ENCODE measurements at regions not wholly inside any gene's neighbourhood (a gene's known extent, or its start where the extent isn't known, plus 50 kb on each side); places are given as distances from the start of the nearest gene placed in this dataset.

DNA sequence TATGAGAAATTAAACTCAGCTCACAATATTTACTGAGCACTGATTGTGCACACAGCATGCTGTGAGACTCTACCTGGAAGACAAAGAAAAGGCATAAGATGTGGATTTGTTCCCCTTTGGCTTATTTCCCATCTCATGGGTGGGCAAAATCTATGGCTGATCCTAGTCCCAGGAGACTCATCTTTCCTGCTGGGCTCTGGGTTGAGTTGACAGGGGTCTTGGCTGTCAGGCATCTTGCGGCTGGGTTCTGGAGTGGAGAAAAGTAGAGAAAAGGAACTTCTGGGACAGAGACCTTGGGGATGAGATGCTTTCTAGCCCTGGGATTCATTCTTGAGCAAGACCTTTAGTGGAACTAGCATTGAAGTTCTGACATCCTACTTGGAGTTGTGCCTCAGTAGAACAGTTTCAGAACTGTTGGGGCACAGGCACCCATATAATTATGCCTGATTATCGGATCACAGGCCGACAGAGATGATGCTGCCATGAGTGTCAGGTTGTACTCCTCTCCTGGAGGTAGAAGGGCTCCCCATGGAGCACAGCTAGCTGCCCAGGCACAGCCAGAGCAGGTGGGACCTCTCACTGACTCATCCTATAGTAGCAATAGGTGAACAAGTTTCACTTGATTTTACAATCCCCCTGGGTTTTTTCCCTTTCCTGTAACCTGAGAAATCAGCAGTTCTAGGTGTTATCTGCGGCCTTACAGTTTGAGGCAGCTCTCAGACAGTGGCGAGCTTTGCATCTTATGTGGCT is 260.9 kb downstream of the CYRIA start:
- Mint-ChIP-seq H3K36me3 (ENCODE audit: insufficient read depth) (no peaks in the 10 kb centered on the region), H3K4me1 (ENCODE audit: low read depth in 2 of 2) (no peaks in the 10 kb centered on the region), H3K4me3 (no peak overlapping the region), H3K27me3 (no peaks in the 10 kb centered on the region), H3K9me3 (peaks cover 0 to 2% of the 10 kb centered on the region in 2 donors), H3K27ac (no peak overlapping the region)
- DNase-seq (no peak), ATAC-seq (replicated peaks) (no peak)

GRCh38 chr2:16404146-16404545 is 261.5 kb downstream of the CYRIA start:
- DNase-seq (no peak), ATAC-seq (replicated peaks) (no peak)
- Mint-ChIP-seq H3K36me3 (ENCODE audit: insufficient read depth) (no peaks in the 10 kb centered on the region), H3K4me3 (no peak overlapping the region), H3K9me3 (peaks cover 0 to 2% of the 10 kb centered on the region in 2 donors), H3K4me1 (ENCODE audit: low read depth in 2 of 2) (no peaks in the 10 kb centered on the region), H3K27me3 (no peaks in the 10 kb centered on the region), H3K27ac (no peak overlapping the region)

DNA sequence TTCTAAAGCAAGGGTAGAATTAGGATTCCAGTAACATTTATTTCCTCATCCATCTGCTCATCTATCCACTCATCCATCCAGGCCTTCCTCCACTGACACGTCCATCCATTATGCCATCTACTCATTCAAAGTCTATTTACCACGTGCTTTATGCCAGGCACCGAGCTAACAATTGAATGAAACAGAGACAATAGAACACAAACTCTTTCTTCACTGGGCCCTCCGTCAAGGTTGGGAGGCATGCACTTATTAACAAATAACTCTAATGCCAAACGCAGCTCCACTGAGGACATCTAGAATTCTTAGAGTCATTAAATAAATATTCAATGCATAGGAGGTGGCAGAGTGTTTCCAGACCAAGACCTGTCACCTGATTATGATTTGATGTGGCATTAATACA is 262.7 kb downstream of the CYRIA start:
- peaks cover 0 to 2% of the 10 kb centered on the region in 2 donors for H3K9me3 Mint-ChIP-seq
- no peak for DNase-seq
- no peaks in the 10 kb centered on the region for H3K4me1 Mint-ChIP-seq (ENCODE audit: low read depth in 2 of 2)
- H3K36me3 Mint-ChIP-seq (ENCODE audit: insufficient read depth): no peaks in the 10 kb centered on the region
- no peaks in the 10 kb centered on the region for H3K27me3 Mint-ChIP-seq
- no peak overlapping the region for H3K27ac Mint-ChIP-seq
- H3K4me3 Mint-ChIP-seq: no peak overlapping the region
- ATAC-seq (replicated peaks): no peak

DNA sequence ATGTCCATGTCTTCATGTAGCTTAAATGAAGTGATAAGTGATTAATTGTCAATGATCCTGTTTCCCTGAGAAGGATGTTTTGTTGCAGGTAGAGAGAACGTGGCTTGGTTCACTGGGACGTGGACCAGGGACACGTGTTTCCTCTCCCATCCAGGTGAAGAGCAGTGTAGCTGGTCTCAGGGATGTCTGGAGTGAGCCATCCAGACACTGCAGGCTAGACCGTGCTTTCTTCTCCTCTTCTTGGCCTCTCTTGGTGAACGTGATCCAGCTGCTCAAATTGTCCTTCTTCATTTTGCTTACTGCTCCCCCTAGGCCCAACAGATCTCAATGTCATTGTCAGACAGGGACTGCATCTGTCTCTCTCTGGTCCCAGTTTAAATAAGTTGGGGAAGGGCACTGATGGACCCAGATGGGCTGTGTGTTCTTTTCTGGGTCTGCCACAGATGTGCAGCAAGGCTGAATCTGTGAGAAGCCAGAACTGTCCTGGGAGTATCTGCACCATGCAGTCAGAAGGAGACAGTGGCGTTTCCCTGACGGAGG is 263.8 kb downstream of the CYRIA start:
- H3K4me3 Mint-ChIP-seq: no peak overlapping the region
- peaks cover 0 to 2% of the 10 kb centered on the region in 2 donors for H3K9me3 Mint-ChIP-seq
- no peak for ATAC-seq (replicated peaks)
- H3K36me3 Mint-ChIP-seq (ENCODE audit: insufficient read depth): no peaks in the 10 kb centered on the region
- H3K27ac Mint-ChIP-seq: no peak overlapping the region
- H3K4me1 Mint-ChIP-seq (ENCODE audit: low read depth in 2 of 2): no peaks in the 10 kb centered on the region
- DNase-seq: no peak
- no peaks in the 10 kb centered on the region for H3K27me3 Mint-ChIP-seq

DNA sequence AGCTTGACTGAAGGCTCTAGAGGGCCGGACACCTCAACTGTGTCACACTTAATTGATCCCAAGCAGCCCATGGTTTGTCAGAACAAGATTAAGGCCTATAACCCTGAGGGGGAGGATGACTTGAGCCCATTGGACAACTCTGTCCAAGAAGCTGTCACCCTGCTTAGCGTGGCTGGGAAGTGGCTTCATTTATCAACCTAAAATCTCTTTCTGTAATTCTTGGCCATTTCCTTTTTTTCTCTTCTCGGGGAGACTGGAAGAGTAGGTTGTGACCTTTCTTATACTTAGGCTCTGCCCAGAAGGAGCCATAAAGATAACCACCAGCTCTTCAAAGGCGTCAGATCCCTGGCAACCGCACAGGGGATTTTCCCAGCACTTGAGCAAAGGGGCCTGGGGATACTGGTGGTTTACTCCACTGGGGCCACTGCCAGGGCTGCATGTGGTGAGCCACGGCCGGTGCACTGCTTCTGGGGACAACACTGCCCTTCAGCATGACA is 265.5 kb downstream of the CYRIA start:
- DNase-seq: no peak
- Mint-ChIP-seq H3K27ac (no peak overlapping the region), H3K9me3 (peaks cover 0 to 2% of the 10 kb centered on the region in 2 donors), H3K4me3 (no peak overlapping the region), H3K4me1 (ENCODE audit: low read depth in 2 of 2) (no peaks in the 10 kb centered on the region), H3K27me3 (no peaks in the 10 kb centered on the region), H3K36me3 (ENCODE audit: insufficient read depth) (no peaks in the 10 kb centered on the region)
- ATAC-seq (replicated peaks): no peak

GRCh38 chr2:16398486-16399043 is 267.1 kb downstream of the CYRIA start:
- no peak for ATAC-seq (replicated peaks)
- Mint-ChIP-seq H3K9me3 (peaks cover 0 to 2% of the 10 kb centered on the region in 2 donors), H3K4me1 (ENCODE audit: low read depth in 2 of 2) (no peaks in the 10 kb centered on the region), H3K4me3 (no peak overlapping the region), H3K27ac (no peak overlapping the region), H3K27me3 (no peaks in the 10 kb centered on the region), H3K36me3 (ENCODE audit: insufficient read depth) (no peaks in the 10 kb centered on the region)
- DNase-seq: no peak

GRCh38 chr2:16397681-16398475 is 267.8 kb downstream of the CYRIA start:
- Mint-ChIP-seq H3K27ac (no peak overlapping the region), H3K9me3 (peaks cover 0 to 1% of the 10 kb centered on the region in 2 donors), H3K36me3 (ENCODE audit: insufficient read depth) (no peaks in the 10 kb centered on the region), H3K4me3 (no peak overlapping the region), H3K27me3 (no peaks in the 10 kb centered on the region), H3K4me1 (ENCODE audit: low read depth in 2 of 2) (no peaks in the 10 kb centered on the region)
- ATAC-seq (replicated peaks) (no peak), DNase-seq (no peak)

GRCh38 chr2:16396986-16397385 is 268.6 kb downstream of the CYRIA start:
- Mint-ChIP-seq H3K27me3 (no peaks in the 10 kb centered on the region), H3K4me3 (no peak overlapping the region), H3K9me3 (no peaks in the 10 kb centered on the region), H3K27ac (no peak overlapping the region), H3K4me1 (ENCODE audit: low read depth in 2 of 2) (no peaks in the 10 kb centered on the region), H3K36me3 (ENCODE audit: insufficient read depth) (no peaks in the 10 kb centered on the region)
- DNase-seq (no peak), ATAC-seq (replicated peaks) (no peak)

DNA sequence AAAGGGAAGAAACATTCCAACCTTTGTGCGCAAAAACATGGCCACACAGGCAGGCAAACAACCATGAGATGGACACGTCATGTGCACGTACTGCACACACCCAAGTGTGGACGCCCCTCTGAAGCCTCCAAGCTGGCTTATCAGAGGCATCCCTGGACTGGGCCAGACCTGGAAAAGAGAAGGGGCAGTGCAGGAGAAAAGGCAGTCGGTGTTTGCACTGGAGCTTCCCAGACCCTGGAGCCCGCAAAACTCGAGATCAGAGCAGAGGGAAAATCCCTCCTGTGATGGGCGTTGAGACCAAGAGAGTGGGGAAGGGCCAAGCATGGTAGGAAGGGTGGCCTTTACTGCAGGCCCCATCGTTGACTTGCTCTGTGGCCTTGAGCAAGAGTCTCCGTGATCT is 269.5 kb downstream of the CYRIA start:
- no peaks in the 10 kb centered on the region for H3K4me1 Mint-ChIP-seq (ENCODE audit: low read depth in 2 of 2)
- no peak overlapping the region for H3K27ac Mint-ChIP-seq
- H3K4me3 Mint-ChIP-seq: no peak overlapping the region
- no peak for ATAC-seq (replicated peaks)
- H3K9me3 Mint-ChIP-seq: peaks cover 0 to 3% of the 10 kb centered on the region in 2 donors
- no peaks in the 10 kb centered on the region for H3K36me3 Mint-ChIP-seq (ENCODE audit: insufficient read depth)
- H3K27me3 Mint-ChIP-seq: no peaks in the 10 kb centered on the region
- no peak for DNase-seq

DNA sequence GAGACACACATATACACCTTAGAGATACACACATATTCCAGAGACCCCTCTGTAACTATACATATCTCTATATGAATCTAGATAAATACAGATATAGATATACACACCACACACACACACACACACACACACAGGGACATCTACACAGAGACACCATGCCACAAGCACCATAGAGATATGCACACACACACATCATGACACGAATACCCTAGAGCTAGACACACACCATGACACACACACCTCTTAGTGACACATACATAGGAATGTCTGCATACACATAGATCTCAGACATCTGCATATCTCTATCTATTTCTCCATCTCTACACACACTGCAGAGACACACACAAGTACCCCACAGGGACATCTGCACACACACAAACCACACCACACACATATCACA is 270.0 kb downstream of the CYRIA start:
- Mint-ChIP-seq H3K27ac (no peak overlapping the region), H3K36me3 (ENCODE audit: insufficient read depth) (no peaks in the 10 kb centered on the region)

DNA sequence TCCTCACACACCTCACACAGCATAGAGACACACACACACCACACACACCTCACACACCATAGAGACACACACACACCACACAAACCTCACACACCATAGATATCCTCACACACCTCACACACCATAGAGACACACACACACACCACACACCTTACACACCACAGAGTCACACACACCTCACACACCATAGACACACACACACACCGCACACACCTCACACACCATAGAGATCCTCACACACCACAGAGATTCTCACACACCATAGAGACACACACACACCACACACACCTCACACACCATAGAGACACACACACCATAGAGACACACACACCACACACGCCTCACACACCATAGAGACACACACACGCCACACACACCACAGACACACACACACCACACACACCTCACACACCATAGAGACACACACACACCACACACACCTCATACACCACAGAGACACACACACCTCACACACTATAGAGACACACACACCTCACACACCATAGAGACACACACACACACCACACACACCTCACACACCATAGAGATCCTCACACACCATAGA is 270.6 kb downstream of the CYRIA start:
- peaks cover 0 to 3% of the 10 kb centered on the region in 2 donors for H3K9me3 Mint-ChIP-seq
- no peaks in the 10 kb centered on the region for H3K27me3 Mint-ChIP-seq
- ATAC-seq (replicated peaks) (no peak), DNase-seq (no peak)
- no peaks in the 10 kb centered on the region for H3K4me1 Mint-ChIP-seq (ENCODE audit: low read depth in 2 of 2)
- H3K36me3 Mint-ChIP-seq (ENCODE audit: insufficient read depth): no peaks in the 10 kb centered on the region
- H3K27ac Mint-ChIP-seq: no peak overlapping the region
- H3K4me3 Mint-ChIP-seq: no peak overlapping the region

More for the DNA sequence above, 270.0 kb downstream of the CYRIA start:
- ATAC-seq (replicated peaks) (no peak), DNase-seq (no peak)
- H3K27me3 Mint-ChIP-seq: no peaks in the 10 kb centered on the region
- no peaks in the 10 kb centered on the region for H3K4me1 Mint-ChIP-seq (ENCODE audit: low read depth in 2 of 2)
- H3K4me3 Mint-ChIP-seq: no peak overlapping the region
- peaks cover 0 to 3% of the 10 kb centered on the region in 2 donors for H3K9me3 Mint-ChIP-seq

- Mint-ChIP-seq H3K9me3 (peaks cover 0 to 3% of the 10 kb centered on the region in 2 donors), H3K36me3 (ENCODE audit: insufficient read depth) (no peaks in the 10 kb centered on the region), H3K4me1 (ENCODE audit: low read depth in 2 of 2) (no peaks in the 10 kb centered on the region), H3K4me3 (no peak overlapping the region), H3K27me3 (no peaks in the 10 kb centered on the region), H3K27ac (no peak overlapping the region)
- no peak for ATAC-seq (replicated peaks)
- no peak for DNase-seq
Observed at GRCh38 chr2:16394072-16394985, 271.3 kb downstream of the CYRIA start.

All from effector memory CD8-positive, alpha-beta T cell (primary cell).